NT2/D1 (cell line): ENCODE measurements at regions not wholly inside any gene's neighbourhood (a gene's known extent, or its start where the extent isn't known, plus 50 kb on each side); places are given as distances from the start of the nearest gene placed in this dataset.

Experiments used
- YY1 ChIP-seq: IDR thresholded peaks from 2 replicates; pipeline ENCODE4 v1.6.1; 2011; ENCODE audit not compliant: insufficient read length, insufficient read depth
- ZNF274 ChIP-seq: IDR thresholded peaks from 2 replicates; pipeline ENCODE4 v1.6.1; 2011; ENCODE audit warnings: mild to moderate bottlenecking, low read depth, low read length

- TF ChIP-seq YY1 = no peak
- no peak for TF ChIP-seq ZNF274
These were observed 103.1 kb downstream of the DTWD1 start for GRCh38 chr15:49723981-49724380.
